Esophagus squamous epithelium (tissue), 5 donors: ENCODE measurements at regions not wholly inside any gene's neighbourhood (a gene's known extent, or its start where the extent isn't known, plus 50 kb on each side); places are given as distances from the start of the nearest gene placed in this dataset.

Experiments
- DNase-seq: peaks from one replicate; lab custom pipeline; 2025; lab: John Stamatoyannopoulos, UW
- H3K27ac ChIP-seq, 4 donors: fragments of 200-600 bp; sonication (generic); one replicate each; pipeline ENCODE4 v1.5.1; 2016 to 2019; ENCODE audit warnings: mild to moderate bottlenecking in 1 of 4
- H3K27me3 ChIP-seq, 4 donors: fragments of 200-600 bp; sonication (generic); 1 replicate in 3 of 4; 2 replicates in 1 of 4; pipeline versions ENCODE4 v1.5.1 to v1.6.0; 2017 to 2021; ENCODE audit warnings: antibody characterized with exemption in 1 of 4
- H3K36me3 ChIP-seq, 3 donors: fragments of 200-600 bp; sonication (generic); one replicate each; pipeline ENCODE4 v1.5.1; 2016 to 2019
- H3K4me1 ChIP-seq, 3 donors: fragments of 200-600 bp; sonication (generic); one replicate each; pipeline ENCODE4 v1.5.1; 2017 to 2019
- H3K4me3 ChIP-seq, 4 donors: fragments of 200-600 bp; sonication (generic); 1 replicate in 3 of 4; 2 replicates in 1 of 4; pipeline ENCODE4 v1.5.1; 2016 to 2019; ENCODE audit warnings: mild to moderate bottlenecking in 2 of 4, moderate library complexity in 1 of 4
- H3K9me3 ChIP-seq, 3 donors: fragments of 200-600 bp; sonication (generic); one replicate each; pipeline ENCODE4 v1.5.1; 2016 to 2019
- POLR2A ChIP-seq, 4 donors: fragments of 450-650 bp; IDR thresholded peaks; one replicate each; pipeline ENCODE4 v1.6.1; 2017; ENCODE audit warnings: antibody characterized with exemption in 4 of 4, mild to moderate bottlenecking in 4 of 4, moderate library complexity in 3 of 4
- WGBS, 2 donors: methylation state at CpG; one replicate each; pipeline ENCODE4 v1.1.5; 2018; 5-methylcytosine and 5-hydroxymethylcytosine counted together
- intact Hi-C: fragments of 100-400 bp; cut with DNase I; formaldehyde crosslinking; loops from one replicate; pipeline ENCODE4 v1.15.0; 2022
- TF ChIP-seq, protein P1 (sequence below), 6 experiments: fragments of 450-650 bp in 4 of 6; fragments of 200-600 bp in 2 of 6; sonication (generic) in 2 of 6; IDR thresholded peaks; one replicate each; pipeline ENCODE4 v1.5.1; 2016 to 2019; ENCODE audit warnings: antibody characterized with exemption in 6 of 6, mild to moderate bottlenecking in 4 of 6, moderate library complexity in 4 of 6
- donor health status: DM: yes; HTN: yes; CAD: no.

DNA sequence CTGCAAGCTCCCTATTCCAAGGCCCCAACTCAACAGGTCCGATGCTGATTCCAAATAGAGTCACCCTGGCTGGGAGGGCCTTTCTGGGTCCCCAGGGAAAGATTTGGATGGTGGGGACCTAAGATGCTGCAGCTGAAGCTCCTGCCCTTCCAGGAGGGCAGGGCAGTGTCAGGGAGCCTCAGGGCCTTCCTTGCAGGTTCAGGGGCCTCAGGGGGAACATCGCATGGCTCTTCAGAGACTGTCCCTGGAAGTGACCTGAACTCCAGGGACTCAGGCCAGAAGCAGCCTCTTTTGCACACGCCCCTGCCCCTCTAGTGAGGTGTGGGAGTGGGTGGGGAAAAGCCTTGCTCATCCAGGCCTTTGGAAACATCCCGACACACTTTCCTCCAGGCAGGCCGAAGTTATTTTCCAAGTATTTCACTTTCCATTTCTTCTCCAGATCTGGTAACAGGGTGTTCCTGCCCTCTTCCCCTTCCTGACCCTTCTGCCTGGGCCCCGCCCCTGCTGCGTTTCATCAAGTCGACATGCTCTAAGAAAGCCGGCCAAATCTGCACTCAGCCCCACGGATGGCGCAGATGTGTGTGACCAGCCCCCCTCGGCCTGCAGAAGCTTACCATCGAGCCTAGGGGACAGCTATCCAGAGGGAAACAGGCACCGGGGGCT, 159.5 kb downstream of the FGF18 start:
- H3K27ac ChIP-seq = peak overlapping the region in 2 of 4 donors; percentile 42 to 68
- peaks cover 0 to 3% (median 0%) of the 10 kb centered on the region in 4 donors for H3K27me3 ChIP-seq
- no peak for DNase-seq
- H3K9me3 ChIP-seq = peaks cover 0 to 6% (median 0%) of the 10 kb centered on the region in 3 donors
- no peak overlapping the region for H3K4me3 ChIP-seq
- WGBS, 2 donors = 71 to 74% methylated on average over 7 to 11 of the region's 14 CpGs
- intact Hi-C loops = no loop called here
- peaks cover 0 to 15% (median 3%) of the 10 kb centered on the region in 3 donors for H3K4me1 ChIP-seq
- no peak for TF ChIP-seq POLR2A (IDR thresholded peaks at IDR 0.05)
- TF ChIP-seq, protein P1, sequence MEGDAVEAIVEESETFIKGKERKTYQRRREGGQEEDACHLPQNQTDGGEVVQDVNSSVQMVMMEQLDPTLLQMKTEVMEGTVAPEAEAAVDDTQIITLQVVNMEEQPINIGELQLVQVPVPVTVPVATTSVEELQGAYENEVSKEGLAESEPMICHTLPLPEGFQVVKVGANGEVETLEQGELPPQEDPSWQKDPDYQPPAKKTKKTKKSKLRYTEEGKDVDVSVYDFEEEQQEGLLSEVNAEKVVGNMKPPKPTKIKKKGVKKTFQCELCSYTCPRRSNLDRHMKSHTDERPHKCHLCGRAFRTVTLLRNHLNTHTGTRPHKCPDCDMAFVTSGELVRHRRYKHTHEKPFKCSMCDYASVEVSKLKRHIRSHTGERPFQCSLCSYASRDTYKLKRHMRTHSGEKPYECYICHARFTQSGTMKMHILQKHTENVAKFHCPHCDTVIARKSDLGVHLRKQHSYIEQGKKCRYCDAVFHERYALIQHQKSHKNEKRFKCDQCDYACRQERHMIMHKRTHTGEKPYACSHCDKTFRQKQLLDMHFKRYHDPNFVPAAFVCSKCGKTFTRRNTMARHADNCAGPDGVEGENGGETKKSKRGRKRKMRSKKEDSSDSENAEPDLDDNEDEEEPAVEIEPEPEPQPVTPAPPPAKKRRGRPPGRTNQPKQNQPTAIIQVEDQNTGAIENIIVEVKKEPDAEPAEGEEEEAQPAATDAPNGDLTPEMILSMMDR (IDR thresholded peaks at IDR 0.05) = no peak
- H3K36me3 ChIP-seq = no peaks in the 10 kb centered on the region

DNA sequence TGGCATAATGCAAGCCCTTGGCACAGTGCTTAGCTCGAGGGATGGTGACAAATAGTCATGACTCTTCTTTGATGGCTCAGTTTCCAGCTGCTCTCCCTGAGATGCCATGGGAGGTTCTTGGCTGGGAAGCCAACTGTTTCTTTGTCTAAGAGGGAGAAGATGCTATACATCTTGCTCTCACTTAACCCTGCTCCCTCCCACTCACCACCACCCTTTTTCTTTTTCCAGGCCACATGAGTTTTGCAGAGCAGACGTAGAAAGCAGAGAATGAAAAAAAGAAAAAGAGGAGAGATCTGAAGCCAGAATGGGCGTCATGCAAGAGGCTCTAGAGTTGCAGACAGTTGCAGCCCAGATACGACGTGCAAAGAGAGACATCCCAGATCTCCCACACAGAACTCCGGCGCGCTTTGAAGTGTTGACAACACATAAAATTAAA, 160.5 kb downstream of the FGF18 start:
- H3K4me1 ChIP-seq = peaks cover 0 to 15% (median 3%) of the 10 kb centered on the region in 3 donors
- peaks cover 0 to 6% (median 0%) of the 10 kb centered on the region in 3 donors for H3K9me3 ChIP-seq
- no peak overlapping the region for H3K4me3 ChIP-seq
- no peaks in the 10 kb centered on the region for H3K36me3 ChIP-seq
- intact Hi-C loops = no loop called here
- 68 to 70% methylated on average over 8 of the region's 8 CpGs for WGBS, 2 donors
- TF ChIP-seq POLR2A (IDR thresholded peaks at IDR 0.05) = no peak
- TF ChIP-seq, protein P1 (IDR thresholded peaks at IDR 0.05) = no peak
- peaks cover 0 to 3% (median 0%) of the 10 kb centered on the region in 4 donors for H3K27me3 ChIP-seq
- DNase-seq = no peak
- H3K27ac ChIP-seq = peak overlapping the region in 2 of 4 donors; percentile 42 to 68

DNA sequence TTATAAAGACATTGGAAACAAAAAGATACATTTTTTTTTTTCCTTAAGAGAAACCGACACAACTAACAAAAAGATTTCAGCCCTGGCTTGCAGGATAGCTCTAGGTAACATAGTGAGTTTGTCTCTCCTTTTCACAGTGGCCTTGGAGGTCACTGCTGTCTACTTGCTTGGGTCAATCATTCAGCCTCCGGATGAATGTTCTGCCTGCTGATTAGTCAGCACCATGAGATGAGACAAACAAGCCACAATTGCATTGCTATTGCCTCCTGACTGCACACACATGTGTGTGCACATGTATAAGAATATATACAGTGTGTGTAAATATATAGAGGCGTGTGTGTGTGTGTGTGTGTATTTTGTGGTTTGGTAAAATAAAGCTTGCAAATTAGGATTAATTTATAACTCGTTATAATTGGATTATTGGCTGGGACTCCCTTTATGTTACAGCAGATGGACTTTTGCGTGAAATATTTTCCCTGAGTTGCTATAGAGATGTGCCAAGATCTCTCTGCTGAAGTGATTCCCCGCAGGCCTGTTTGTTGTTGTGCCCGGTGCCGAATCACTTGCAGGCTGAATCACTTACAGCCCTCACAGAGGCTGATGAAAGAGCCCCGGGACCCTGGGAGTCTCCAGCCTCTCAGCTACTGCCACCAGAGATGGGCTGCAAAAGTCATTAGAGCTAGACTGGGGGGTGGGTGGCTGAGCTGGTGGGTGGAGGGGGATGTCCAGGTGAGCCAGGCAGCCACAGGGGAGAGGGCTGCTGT, 161.2 kb downstream of the FGF18 start:
- H3K27me3 ChIP-seq = peaks cover 0 to 3% (median 0%) of the 10 kb centered on the region in 4 donors
- H3K27ac ChIP-seq = peak overlapping the region in 1 of 4 donors; percentile 7
- peaks cover 0 to 3% (median 0%) of the 10 kb centered on the region in 3 donors for H3K9me3 ChIP-seq
- H3K36me3 ChIP-seq = no peaks in the 10 kb centered on the region
- H3K4me3 ChIP-seq = no peak overlapping the region
- TF ChIP-seq, protein P1 (IDR thresholded peaks at IDR 0.05) = no peak
- no peak for TF ChIP-seq POLR2A (IDR thresholded peaks at IDR 0.05)
- whole genome bisulfite sequencing, 2 donors = 50 to 57% methylated on average over 7 to 8 of the region's 9 CpGs
- peaks cover 0 to 15% (median 3%) of the 10 kb centered on the region in 3 donors for H3K4me1 ChIP-seq
- intact Hi-C loops = no loop called here
- DNase-seq = no peak

DNA sequence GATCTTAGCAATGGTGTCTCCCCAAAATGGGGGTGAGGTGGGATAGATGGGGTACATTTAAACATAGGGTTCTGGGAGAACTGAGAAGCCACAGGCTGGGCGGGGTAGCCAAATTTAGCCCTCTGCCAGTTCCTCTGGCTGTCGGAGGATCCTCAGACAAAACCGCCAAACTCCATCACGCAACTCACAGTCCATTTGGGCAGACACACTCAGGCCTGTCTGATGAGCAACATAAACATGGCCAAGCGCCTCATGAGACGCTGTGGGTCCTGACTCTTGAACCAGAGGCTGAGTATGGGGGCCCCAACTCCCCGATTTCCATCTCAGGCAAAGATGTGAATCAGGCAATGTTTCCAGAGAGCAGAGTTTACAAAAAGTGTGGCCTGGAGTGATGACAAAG, 162.3 kb downstream of the FGF18 start:
- Histone ChIP-seq H3K9me3 (no peaks in the 10 kb centered on the region), H3K27ac (no peak overlapping the region), H3K4me3 (no peak overlapping the region), H3K36me3 (no peaks in the 10 kb centered on the region), H3K27me3 (peaks cover 0 to 3% (median 0%) of the 10 kb centered on the region in 4 donors), H3K4me1 (peaks cover 0 to 15% (median 3%) of the 10 kb centered on the region in 3 donors)
- 74 to 75% methylated on average over 4 to 7 of the region's 7 CpGs for WGBS, 2 donors
- intact Hi-C loops = no loop called here
- DNase-seq = no peak
- no peak for TF ChIP-seq POLR2A (IDR thresholded peaks at IDR 0.05)
- TF ChIP-seq, protein P1 (IDR thresholded peaks at IDR 0.05) = no peak

DNA sequence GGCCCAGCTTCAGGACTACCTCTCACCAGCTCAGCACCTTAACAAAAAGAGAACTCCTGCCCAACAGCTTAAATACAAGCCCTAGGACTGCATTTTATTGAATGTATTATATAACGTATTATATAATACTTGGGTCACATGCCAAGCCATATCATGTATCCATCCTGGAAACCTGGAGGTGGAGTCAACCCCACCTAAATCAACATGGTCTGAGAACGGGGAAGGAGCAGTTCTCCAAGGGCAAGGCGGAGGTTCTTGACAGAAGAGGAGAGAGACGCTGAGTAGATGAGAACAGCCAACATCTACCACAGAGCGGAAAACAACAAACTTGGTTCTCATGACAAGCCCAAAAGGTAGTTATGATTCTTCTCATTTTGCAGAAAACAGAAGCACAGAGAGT, 163.4 kb downstream of the FGF18 start:
- 69 to 85% methylated on average over 5 of the region's 5 CpGs for WGBS, 2 donors

More for the DNA sequence above, 163.4 kb downstream of the FGF18 start:
- TF ChIP-seq, protein P1 (IDR thresholded peaks at IDR 0.05) = no peak
- no peak for TF ChIP-seq POLR2A (IDR thresholded peaks at IDR 0.05)
- H3K9me3 ChIP-seq = no peaks in the 10 kb centered on the region
- H3K27ac ChIP-seq = no peak overlapping the region
- intact Hi-C loops = no loop called here
- H3K27me3 ChIP-seq = peaks cover 0 to 8% (median 0%) of the 10 kb centered on the region in 4 donors
- H3K4me1 ChIP-seq = peaks cover 0 to 15% (median 3%) of the 10 kb centered on the region in 3 donors
- no peak overlapping the region for H3K4me3 ChIP-seq
- H3K36me3 ChIP-seq = no peaks in the 10 kb centered on the region
- DNase-seq = no peak
